ENCODE measurements at regions not wholly inside any gene's neighbourhood (a gene's known extent, or its start where the extent isn't known, plus 50 kb on each side); places are given as distances from the start of the nearest gene placed in this dataset.

- TF ChIP-seq NRF1 (IDR thresholded peaks at IDR 0.05; ENCODE audit: low read depth, low read length) (no peak), RBBP5 (IDR thresholded peaks at IDR 0.05; ENCODE audit: borderline replicate concordance, low read depth, low read length) (no peak), CBX5 (IDR thresholded peaks at IDR 0.05; ENCODE audit: low read depth, low read length) (no peak)
Observed at GRCh38 chr11:80023386-80023785, 582.6 kb upstream of the TENM4 start (continued).

All from H1 (cell line).